Astrocyte of the cerebellum (primary cell): ENCODE measurements at regions not wholly inside any gene's neighbourhood (a gene's known extent, or its start where the extent isn't known, plus 50 kb on each side); places are given as distances from the start of the nearest gene placed in this dataset.

Source experiments
- DNase-seq: peaks from one replicate; pipeline ENCODE4 v3.0.0-alpha.2; 2011; ENCODE audit warnings: low read depth
- H3K4me3 ChIP-seq: 2 replicates; pipeline ENCODE4 v1.5.1; 2011; ENCODE audit warnings: mild to moderate bottlenecking, low read depth, low read length, moderate library complexity
- CTCF ChIP-seq: IDR thresholded peaks from 2 replicates; pipeline ENCODE4 v1.5.1; 2012; ENCODE audit warnings: low read length, low read depth, moderate library complexity, mild to moderate bottlenecking; ENCODE audit errors: missing control alignments
- in situ Hi-C: cut with HindIII; loops from 2 replicates; pipeline ENCODE4 v1.10.0; 2017; ENCODE audit warnings: low sequenced_read_pairs

DNA sequence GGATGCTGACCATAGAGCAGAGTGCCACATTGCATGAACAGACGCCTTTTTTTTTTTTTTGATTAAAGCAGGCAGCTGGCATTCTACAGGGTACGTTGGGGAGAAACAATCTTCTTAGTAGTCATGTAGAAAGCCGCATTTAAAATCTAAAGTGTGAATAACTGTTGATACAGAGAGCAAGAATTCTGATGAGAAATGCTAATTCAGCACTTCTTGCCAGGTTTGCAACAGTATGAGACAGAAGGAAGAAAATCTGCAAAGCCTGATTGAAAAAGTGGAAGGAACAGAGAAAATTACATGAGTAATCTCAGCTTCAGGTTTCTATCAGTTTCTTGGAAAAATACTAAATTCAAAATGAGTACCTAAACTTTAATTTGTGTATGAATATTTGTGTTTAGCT, 232.7 kb upstream of the CHRM2 start:
- no peak for TF ChIP-seq CTCF
- in situ Hi-C loops: no loop called here
- H3K4me3 ChIP-seq: no peak overlapping the region
- DNase-seq: no peak

DNA sequence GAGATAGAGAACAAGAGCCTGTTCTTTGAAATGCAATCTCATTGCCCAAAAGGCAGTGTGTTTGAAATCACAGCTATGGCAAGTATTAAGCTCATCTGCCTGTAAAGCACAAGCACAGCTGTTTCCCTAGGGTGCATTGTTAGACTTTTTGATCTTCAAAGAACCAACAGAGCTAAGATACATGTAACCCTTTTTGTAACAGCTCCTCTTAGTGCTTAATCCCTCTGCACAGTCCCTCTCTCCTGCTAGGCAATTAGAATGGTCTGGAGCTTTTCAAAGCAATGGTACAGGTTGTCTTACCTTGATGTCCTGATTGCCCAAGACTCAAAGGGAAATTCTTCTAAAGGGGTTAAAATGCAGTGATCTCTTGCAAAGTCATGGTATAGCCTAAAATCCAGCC, 249.6 kb upstream of the CHRM2 start:
- no peak overlapping the region for H3K4me3 ChIP-seq
- DNase-seq: no peak
- in situ Hi-C loops: no loop called here
- TF ChIP-seq CTCF: no peak

DNA sequence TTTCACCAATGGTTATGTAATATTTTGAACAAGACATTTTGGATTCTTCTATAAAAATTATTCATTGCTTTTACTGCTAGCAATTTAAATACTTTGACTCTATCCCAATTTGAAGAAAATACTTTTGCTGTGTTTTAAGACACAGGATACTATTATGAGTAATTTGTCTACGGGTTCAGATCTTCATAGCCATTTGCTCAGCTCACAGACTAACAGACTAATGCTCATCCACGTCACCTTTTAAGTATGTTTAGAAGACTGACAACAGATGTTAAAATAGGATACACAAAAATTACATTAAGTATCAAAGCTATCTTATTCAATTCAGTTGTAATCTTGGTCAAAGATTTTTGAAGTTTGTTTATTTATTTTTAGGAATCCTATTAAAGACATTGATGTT, 251.3 kb upstream of the CHRM2 start:
- no peak overlapping the region for H3K4me3 ChIP-seq
- in situ Hi-C loops: no loop called here
- DNase-seq: no peak
- TF ChIP-seq CTCF: no peak

- TF ChIP-seq CTCF: no peak
- in situ Hi-C loops: no loop called here
- DNase-seq: no peak
- H3K4me3 ChIP-seq: no peak overlapping the region
Measured at GRCh38 chr7:136605532-136606329, 262.7 kb upstream of the CHRM2 start.

DNA sequence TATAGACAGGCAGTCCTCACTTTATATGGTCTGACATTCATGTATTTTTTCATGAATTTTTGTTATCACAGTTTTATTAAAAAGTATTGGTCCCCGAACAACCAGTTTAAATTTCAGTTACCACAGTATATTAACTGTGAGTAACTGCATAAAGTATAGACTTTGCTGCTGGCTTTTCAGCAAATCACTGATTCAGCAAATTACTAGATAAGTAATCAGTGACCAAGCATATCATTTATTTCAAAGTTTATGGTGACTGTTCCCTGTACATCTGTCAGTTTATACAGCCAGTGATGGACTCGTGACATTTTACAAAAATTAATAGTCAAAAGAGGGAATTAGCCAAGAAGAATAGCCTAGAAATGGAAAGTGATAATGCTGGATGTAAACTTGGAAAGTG, 266.7 kb upstream of the CHRM2 start:
- H3K4me3 ChIP-seq: no peak overlapping the region
- no peak for TF ChIP-seq CTCF
- in situ Hi-C loops: no loop called here
- no peak for DNase-seq

GRCh38 chr7:136600475-136600874, 268.0 kb upstream of the CHRM2 start:
- in situ Hi-C loops: no loop called here
- DNase-seq: no peak
- TF ChIP-seq CTCF: no peak
- no peak overlapping the region for H3K4me3 ChIP-seq
